Cardiac muscle cell (in vitro differentiated cells and primary cell): ENCODE measurements at regions not wholly inside any gene's neighbourhood (a gene's known extent, or its start where the extent isn't known, plus 50 kb on each side); places are given as distances from the start of the nearest gene placed in this dataset.

Source experiments
- DNase-seq, 2 donors: peaks; one replicate each; pipeline versions ENCODE4 v3.0.0 to v3.0.0-alpha.2; 2010 to 2017; ENCODE audit warnings: low read depth in 1 of 2, low spot score in 1 of 2
- H3K27ac ChIP-seq: fragments of 200-600 bp; sonication (generic); 2 replicates; pipeline ENCODE4 v1.5.1; 2016
- H3K27me3 ChIP-seq: fragments of 200-600 bp; sonication (generic); 2 replicates; pipeline ENCODE4 v1.6.0; 2016; ENCODE audit warnings: control low read depth
- H3K36me3 ChIP-seq: fragments of 200-600 bp; sonication (generic); 2 replicates; pipeline ENCODE4 v1.5.1; 2016; ENCODE audit warnings: control low read depth
- H3K4me1 ChIP-seq: fragments of 200-600 bp; sonication (generic); 2 replicates; pipeline ENCODE4 v1.8.1; 2017; ENCODE audit warnings: low read depth, mild to moderate bottlenecking, mixed run types
- H3K4me3 ChIP-seq: fragments of 200-600 bp; sonication (generic); 2 replicates; pipeline ENCODE4 v1.5.1; 2016; ENCODE audit warnings: mild to moderate bottlenecking
- H3K9me3 ChIP-seq: fragments of 200-600 bp; sonication (generic); 2 replicates; pipeline ENCODE4 v1.5.1; 2017; ENCODE audit warnings: low read depth, mild to moderate bottlenecking, control low read depth
- TF ChIP-seq, protein P1 (sequence below): IDR thresholded peaks from 2 replicates; pipeline ENCODE4 v1.5.1; 2012; ENCODE audit warnings: low read depth, mild to moderate bottlenecking, low read length

DNA sequence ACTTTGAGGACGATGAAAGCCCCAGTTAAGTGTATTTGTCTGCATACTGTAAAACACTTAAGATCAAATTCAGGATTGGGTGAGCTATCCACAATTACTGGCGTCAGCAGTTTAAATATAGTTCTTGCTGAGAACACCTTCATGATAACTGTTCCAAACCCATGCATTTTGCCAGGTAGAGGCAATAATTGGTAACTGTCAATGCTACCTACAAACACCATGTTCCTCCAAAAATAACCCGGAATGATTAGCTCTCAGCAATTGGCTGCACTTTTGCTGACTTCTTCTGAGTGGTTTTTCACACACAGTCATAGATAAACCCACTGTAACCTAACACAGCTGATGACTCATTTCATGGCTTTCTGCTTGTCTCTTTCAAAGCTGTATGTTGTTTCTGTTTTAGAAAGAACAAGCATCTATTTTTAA, 1358.6 kb upstream of the GJE1 start:
- Histone ChIP-seq H3K4me1 (peaks cover 28% of the 10 kb centered on the region), H3K9me3 (no peaks in the 10 kb centered on the region), H3K4me3 (no peak overlapping the region), H3K27me3 (no peaks in the 10 kb centered on the region), H3K36me3 (no peaks in the 10 kb centered on the region), H3K27ac (peak overlapping the region; percentile 83)
- TF ChIP-seq, protein P1, sequence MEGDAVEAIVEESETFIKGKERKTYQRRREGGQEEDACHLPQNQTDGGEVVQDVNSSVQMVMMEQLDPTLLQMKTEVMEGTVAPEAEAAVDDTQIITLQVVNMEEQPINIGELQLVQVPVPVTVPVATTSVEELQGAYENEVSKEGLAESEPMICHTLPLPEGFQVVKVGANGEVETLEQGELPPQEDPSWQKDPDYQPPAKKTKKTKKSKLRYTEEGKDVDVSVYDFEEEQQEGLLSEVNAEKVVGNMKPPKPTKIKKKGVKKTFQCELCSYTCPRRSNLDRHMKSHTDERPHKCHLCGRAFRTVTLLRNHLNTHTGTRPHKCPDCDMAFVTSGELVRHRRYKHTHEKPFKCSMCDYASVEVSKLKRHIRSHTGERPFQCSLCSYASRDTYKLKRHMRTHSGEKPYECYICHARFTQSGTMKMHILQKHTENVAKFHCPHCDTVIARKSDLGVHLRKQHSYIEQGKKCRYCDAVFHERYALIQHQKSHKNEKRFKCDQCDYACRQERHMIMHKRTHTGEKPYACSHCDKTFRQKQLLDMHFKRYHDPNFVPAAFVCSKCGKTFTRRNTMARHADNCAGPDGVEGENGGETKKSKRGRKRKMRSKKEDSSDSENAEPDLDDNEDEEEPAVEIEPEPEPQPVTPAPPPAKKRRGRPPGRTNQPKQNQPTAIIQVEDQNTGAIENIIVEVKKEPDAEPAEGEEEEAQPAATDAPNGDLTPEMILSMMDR: no peak
- peak; percentile 81 to 93 for DNase-seq

- peak in 1 of 2 donors; percentile 18 for DNase-seq
Observed at GRCh38 chr6:140773276-140773675, 1359.4 kb upstream of the GJE1 start.

DNA sequence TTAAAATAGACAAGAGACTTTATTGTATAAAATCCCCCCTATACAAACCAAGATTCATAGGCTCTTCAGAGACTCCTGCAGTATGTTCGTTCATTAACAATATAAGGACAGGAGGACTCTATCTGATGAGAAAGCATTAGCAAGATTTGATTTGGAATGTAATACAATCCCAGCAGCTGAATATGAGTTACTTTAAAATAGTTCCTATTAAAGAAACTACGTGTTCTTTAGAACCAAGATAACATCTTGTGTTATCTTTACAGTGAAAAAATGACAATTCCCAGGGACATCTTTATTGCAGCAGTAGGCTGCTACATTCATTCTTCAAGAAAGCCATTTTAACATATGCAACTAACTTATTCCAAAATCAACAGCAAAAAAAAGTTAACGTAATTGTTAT, 1360.1 kb upstream of the GJE1 start:
- TF ChIP-seq, protein P1: no peak
- Histone ChIP-seq H3K36me3 (no peaks in the 10 kb centered on the region), H3K4me3 (no peak overlapping the region), H3K9me3 (no peaks in the 10 kb centered on the region), H3K27me3 (no peaks in the 10 kb centered on the region), H3K27ac (peak overlapping the region; percentile 83), H3K4me1 (peaks cover 28% of the 10 kb centered on the region)
- no peak for DNase-seq

More at GRCh38 chr6:140773276-140773675, 1359.4 kb upstream of the GJE1 start:
- no peak overlapping the region for H3K4me3 ChIP-seq
- H3K27ac ChIP-seq: peak overlapping the region; percentile 83
- TF ChIP-seq, protein P1: no peak
- H3K9me3 ChIP-seq: no peaks in the 10 kb centered on the region
- H3K27me3 ChIP-seq: no peaks in the 10 kb centered on the region
- H3K4me1 ChIP-seq: peaks cover 28% of the 10 kb centered on the region
- H3K36me3 ChIP-seq: no peaks in the 10 kb centered on the region

- Histone ChIP-seq H3K27me3 (no peaks in the 10 kb centered on the region), H3K4me1 (peaks cover 5% of the 10 kb centered on the region), H3K27ac (no peak overlapping the region), H3K4me3 (no peak overlapping the region), H3K36me3 (no peaks in the 10 kb centered on the region), H3K9me3 (no peaks in the 10 kb centered on the region)
- TF ChIP-seq, protein P1: no peak
- DNase-seq: no peak
Observed at GRCh38 chr6:140768133-140768532, 1364.6 kb upstream of the GJE1 start.

- H3K4me1 ChIP-seq: no peaks in the 10 kb centered on the region
- no peaks in the 10 kb centered on the region for H3K9me3 ChIP-seq
- H3K27ac ChIP-seq: no peak overlapping the region
- DNase-seq: no peak
- H3K27me3 ChIP-seq: no peaks in the 10 kb centered on the region
- H3K36me3 ChIP-seq: no peaks in the 10 kb centered on the region
- TF ChIP-seq, protein P1: no peak
- H3K4me3 ChIP-seq: no peak overlapping the region
Observed at GRCh38 chr6:140766999-140767398, 1365.7 kb upstream of the GJE1 start.
